ENCODE measurements at regions not wholly inside any gene's neighbourhood (a gene's known extent, or its start where the extent isn't known, plus 50 kb on each side); places are given as distances from the start of the nearest gene placed in this dataset.

- TF ChIP-seq CTCF (IDR thresholded peaks at IDR 0.05) (no peak), EZH2 (IDR thresholded peaks at IDR 0.05) (no peak), EZH2phosphoT487 (IDR thresholded peaks at IDR 0.05) (no peak)
Measured at GRCh38 chr3:162171970-162172369, 675.4 kb downstream of the OTOL1 start.
